ENCODE measurements at regions not wholly inside any gene's neighbourhood (a gene's known extent, or its start where the extent isn't known, plus 50 kb on each side); places are given as distances from the start of the nearest gene placed in this dataset.

DNA sequence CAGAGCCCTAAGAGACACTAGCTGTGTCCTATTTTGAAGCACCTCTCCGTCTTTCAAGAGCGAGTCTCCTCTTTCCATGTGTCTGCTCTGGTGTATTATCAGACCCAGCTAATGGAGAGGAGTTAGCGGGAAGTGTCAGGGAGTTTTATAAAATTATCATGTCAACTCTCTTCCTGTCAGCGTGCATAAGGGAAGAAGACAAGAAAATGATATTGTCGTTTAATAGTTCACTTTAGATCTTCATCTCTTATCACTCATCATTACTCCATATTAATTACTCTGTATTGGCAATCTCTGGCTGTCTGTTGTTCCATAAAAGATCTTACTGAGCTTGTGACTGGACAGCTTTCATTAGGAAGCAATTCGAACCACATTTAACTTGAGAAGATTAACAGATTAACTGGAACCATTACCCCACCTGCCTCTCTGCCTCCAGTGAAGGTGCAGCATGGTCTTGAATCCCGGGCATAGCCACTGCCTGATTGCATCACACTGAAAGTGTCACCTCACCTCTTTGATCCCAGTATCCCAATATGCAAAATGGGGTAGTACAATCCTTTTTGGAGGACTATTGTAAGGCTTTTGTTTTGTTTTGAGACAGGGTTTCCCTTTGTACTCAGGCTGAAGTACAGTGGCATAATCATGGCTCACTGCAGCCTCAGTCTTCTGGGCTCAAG lies 121.1 kb downstream of the TMEM114 start:
- no peak for DNase-seq (ENCODE audit: low spot score)
- TF ChIP-seq, protein P1, sequence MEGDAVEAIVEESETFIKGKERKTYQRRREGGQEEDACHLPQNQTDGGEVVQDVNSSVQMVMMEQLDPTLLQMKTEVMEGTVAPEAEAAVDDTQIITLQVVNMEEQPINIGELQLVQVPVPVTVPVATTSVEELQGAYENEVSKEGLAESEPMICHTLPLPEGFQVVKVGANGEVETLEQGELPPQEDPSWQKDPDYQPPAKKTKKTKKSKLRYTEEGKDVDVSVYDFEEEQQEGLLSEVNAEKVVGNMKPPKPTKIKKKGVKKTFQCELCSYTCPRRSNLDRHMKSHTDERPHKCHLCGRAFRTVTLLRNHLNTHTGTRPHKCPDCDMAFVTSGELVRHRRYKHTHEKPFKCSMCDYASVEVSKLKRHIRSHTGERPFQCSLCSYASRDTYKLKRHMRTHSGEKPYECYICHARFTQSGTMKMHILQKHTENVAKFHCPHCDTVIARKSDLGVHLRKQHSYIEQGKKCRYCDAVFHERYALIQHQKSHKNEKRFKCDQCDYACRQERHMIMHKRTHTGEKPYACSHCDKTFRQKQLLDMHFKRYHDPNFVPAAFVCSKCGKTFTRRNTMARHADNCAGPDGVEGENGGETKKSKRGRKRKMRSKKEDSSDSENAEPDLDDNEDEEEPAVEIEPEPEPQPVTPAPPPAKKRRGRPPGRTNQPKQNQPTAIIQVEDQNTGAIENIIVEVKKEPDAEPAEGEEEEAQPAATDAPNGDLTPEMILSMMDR (IDR thresholded peaks at IDR 0.05; ENCODE audit: borderline replicate concordance, control extremely low read depth, extremely low read depth, insufficient read depth, missing control alignments): no peak
- in situ Hi-C loops (cut with MboI; ENCODE audit: low sequenced_read_pairs, unreplicated experiment): no loop called here

DNA sequence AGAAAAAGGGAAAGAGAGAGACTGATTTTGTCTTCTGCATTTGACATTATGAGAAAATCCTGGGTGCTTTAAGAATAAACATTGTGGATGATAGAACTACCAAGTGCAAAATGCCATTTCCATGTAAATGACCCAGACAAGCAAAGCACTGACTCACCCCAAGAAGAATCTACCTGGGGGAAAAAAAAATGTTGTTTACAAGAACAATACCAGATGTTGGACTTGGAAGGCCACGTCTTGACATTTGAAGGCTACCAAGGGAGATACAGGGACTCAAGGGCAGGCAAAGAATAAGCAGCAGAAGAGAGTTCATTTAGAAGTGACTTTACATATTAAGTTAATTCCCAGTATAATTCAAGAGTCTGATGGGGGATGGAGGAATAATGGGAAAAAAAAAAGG lies 125.3 kb downstream of the TMEM114 start:
- TF ChIP-seq, protein P1 (IDR thresholded peaks at IDR 0.05; ENCODE audit: borderline replicate concordance, control extremely low read depth, extremely low read depth, insufficient read depth, missing control alignments): no peak
- in situ Hi-C loops (cut with MboI; ENCODE audit: low sequenced_read_pairs, unreplicated experiment): no loop called here
- DNase-seq (ENCODE audit: low spot score): no peak

DNA sequence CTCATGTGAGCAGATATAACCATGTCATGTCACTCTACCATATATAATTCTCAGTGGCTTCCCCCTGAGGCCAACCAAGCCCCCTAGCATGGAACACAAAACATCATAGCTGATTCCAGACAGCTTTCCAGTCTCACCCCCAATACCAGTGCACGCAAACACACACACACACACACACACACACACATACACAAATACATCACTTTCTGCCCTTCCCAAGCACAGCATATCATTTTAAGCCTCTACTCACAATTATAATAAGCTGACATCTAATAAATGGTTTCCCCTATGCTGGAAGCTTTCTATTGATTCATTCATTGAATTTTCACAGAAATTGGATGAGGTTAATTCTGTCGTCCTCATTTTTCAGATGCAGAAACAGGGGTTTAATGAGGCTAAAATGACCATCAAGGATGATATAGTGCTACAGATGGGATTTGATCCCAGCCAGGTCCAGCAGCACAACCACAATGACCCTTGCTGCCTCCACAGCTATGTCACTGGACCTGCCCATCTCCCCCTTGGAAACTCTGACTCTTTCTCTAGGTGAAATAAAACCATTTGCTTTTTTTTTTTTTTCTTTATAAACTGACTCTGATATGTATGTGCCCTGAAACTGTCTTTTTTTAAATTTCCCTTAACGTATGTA lies 131.1 kb downstream of the TMEM114 start:
- in situ Hi-C loops (cut with MboI; ENCODE audit: low sequenced_read_pairs, unreplicated experiment): no loop called here
- TF ChIP-seq, protein P1 (IDR thresholded peaks at IDR 0.05; ENCODE audit: borderline replicate concordance, control extremely low read depth, extremely low read depth, insufficient read depth, missing control alignments): no peak
- DNase-seq (ENCODE audit: low spot score): no peak

DNA sequence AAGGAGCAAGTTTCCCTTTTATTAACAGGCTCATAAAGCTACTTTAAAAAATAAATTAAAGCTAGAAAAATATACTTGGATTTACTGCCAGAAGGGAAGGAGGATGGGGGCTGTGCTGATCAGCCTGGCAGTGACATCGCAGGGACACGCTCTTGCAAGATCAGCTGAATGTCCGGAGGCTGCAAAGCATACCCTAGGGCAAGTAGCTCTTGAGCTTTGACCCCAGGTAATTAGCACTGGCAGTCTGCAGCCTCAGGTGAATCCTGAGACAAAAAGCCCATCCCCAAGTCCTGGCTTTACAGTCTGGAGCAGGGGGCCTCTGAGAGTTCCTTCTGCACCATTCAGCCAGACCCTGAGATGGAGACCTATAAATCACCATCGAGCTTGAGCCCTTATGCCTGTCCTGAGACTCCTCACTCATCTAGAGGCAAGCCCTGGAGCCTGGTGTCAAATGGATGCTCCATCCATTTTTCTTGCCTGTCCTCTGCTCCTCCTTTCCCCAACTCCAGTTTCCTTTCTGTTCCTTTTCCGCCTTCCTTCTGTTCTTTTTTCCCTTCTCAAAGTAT lies 131.7 kb downstream of the TMEM114 start:
- DNase-seq (ENCODE audit: low spot score): no peak
- in situ Hi-C loops (cut with MboI; ENCODE audit: low sequenced_read_pairs, unreplicated experiment): no loop called here
- TF ChIP-seq, protein P1 (IDR thresholded peaks at IDR 0.05; ENCODE audit: borderline replicate concordance, control extremely low read depth, extremely low read depth, insufficient read depth, missing control alignments): no peak

DNA sequence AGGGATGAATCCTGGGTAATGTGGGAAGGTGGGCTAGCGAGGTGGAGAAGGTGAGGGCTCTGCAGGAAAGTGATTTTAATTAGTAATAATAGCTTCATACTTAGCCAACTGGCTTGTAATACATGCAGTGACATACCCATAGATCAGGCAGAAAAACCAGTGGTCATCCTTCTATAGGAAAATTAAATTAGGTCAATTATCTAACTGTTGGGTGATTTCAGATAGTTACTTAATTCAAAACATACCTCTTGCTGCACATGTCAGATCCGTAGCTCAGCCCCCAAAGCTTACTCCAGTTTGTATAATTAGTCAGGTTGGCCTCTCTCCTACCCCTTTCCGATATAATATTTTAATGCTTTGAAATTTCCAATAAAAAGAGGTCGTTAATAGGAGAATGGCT lies 137.0 kb downstream of the TMEM114 start:
- TF ChIP-seq, protein P1 (IDR thresholded peaks at IDR 0.05; ENCODE audit: borderline replicate concordance, control extremely low read depth, extremely low read depth, insufficient read depth, missing control alignments): no peak
- in situ Hi-C loops (cut with MboI; ENCODE audit: low sequenced_read_pairs, unreplicated experiment): no loop called here
- DNase-seq (ENCODE audit: low spot score): no peak

DNA sequence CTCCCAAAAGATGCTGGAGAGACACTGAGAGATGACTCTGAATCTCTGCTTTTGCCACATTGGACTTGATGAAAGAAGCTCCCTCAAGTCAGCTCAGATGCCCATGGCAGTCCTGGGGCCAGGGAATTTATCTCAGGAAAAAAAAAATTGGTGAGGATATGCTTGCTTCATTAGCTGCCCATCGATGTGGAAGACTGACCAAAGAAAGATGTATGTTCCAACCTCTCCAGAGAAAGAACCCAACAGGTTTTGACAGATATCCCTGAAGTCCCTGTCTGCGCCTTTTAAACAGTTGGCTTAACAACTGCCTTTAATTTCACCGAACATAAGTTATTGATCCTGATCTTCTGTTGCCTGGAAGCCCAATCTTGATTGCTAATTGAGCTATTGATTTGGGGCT lies 137.4 kb downstream of the TMEM114 start:
- in situ Hi-C loops (cut with MboI; ENCODE audit: low sequenced_read_pairs, unreplicated experiment): no loop called here
- DNase-seq (ENCODE audit: low spot score): no peak
- TF ChIP-seq, protein P1 (IDR thresholded peaks at IDR 0.05; ENCODE audit: borderline replicate concordance, control extremely low read depth, extremely low read depth, insufficient read depth, missing control alignments): no peak
